Psoas muscle (tissue), 7 donors: ENCODE measurements at regions not wholly inside any gene's neighbourhood (a gene's known extent, or its start where the extent isn't known, plus 50 kb on each side); places are given as distances from the start of the nearest gene placed in this dataset.

Experiments used
- ATAC-seq, 4 donors: fragments of 200-7000 bp; cut with Tn5 transposase; one replicate each; pipeline ENCODE4 v1.9.1; 2020; ENCODE audit warnings: moderate library complexity in 3 of 4, mild to moderate bottlenecking in 2 of 4
- DNase-seq, 2 donors: peaks; one replicate each; pipeline ENCODE4 v3.0.0-alpha.2; 2020
- H3K27ac ChIP-seq: fragments of 200-600 bp; one replicate; pipeline ENCODE4 v1.8.0; 2022
- H3K27me3 ChIP-seq, 3 donors: fragments of 200-600 bp in 1 of 3; one replicate each; pipeline versions ENCODE4 v1.6.1 to v1.8.0; 2013 to 2022; ENCODE audit warnings: low read length in 2 of 3, mild to moderate bottlenecking in 2 of 3, moderate library complexity in 1 of 3; ENCODE audit not compliant: insufficient read depth in 3 of 3
- H3K36me3 ChIP-seq, 2 donors: fragments of 200-600 bp in 1 of 2; one replicate each; pipeline versions ENCODE4 v1.6.1 to v1.8.0; 2013 to 2022; ENCODE audit warnings: low read depth in 1 of 2, mild to moderate bottlenecking in 1 of 2, moderate library complexity in 1 of 2; ENCODE audit not compliant: insufficient read depth in 1 of 2
- H3K4me1 ChIP-seq: fragments of 200-600 bp; one replicate; pipeline ENCODE4 v1.8.0; 2022
- H3K4me3 ChIP-seq: fragments of 200-600 bp; one replicate; pipeline ENCODE4 v1.8.0; 2022; ENCODE audit warnings: mild to moderate bottlenecking
- H3K9me3 ChIP-seq: fragments of 200-600 bp; one replicate; pipeline ENCODE4 v1.8.0; 2022
- WGBS, 3 donors: extraction: QIAGEN DNeasy Blood & Tissue Kit; methylation state at CpG; one replicate each; pipeline versions ENCODE4 v1.1.6 to v1.1.7; 2013; 5-methylcytosine and 5-hydroxymethylcytosine counted together
- intact Hi-C, 2 donors: fragments of 100-400 bp; cut with DNase I; formaldehyde crosslinking; loops; one replicate each; pipeline versions ENCODE4 v1.11.0 to v1.14.2; 2022
- TF ChIP-seq, protein P1 (sequence below): fragments of 200-600 bp; IDR thresholded peaks from one replicate; pipeline ENCODE4 v1.8.0; 2022; ENCODE audit warnings: antibody characterized with exemption
- donor health status: healthy with polysubstance abuse.
- donor health status: DM: no; HTN: no; CAD: no; lungs with moderate emphysema.
- donor health status: Bipolar disorder and iron deficiency.
- donor health status: healthy.
- donor health status: DM: yes; HTN: yes; CAD: no.
- donor health status: DM: no; HTN: no; CAD: no.
- donor health status: DM: yes; HTN: yes; CAD: no.

DNA sequence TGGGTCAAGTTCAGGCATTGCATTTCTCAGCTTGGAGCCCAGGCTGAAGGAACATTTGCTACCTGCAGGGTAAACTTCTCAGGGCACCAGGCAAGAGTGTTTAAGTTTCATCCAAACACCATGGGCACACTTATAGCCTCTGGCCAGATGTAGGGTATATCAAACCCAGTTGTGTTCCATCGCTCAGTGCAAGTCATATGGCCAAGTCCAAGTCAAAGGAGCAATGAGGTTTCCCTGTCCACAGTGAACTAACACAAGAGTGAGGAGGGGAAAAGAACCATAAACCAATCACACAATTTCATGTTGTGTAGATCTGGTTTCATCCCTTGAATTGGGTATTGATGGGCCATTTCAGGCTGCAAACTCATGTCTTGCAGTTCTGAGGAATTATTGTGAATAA, 107.2 kb downstream of the SOX11 start:
- Histone ChIP-seq H3K4me1 (no peaks in the 10 kb centered on the region), H3K36me3 (no peaks in the 10 kb centered on the region), H3K4me3 (no peak overlapping the region), H3K27ac (no peak overlapping the region), H3K27me3 (no peaks in the 10 kb centered on the region), H3K9me3 (no peaks in the 10 kb centered on the region)
- TF ChIP-seq, protein P1, sequence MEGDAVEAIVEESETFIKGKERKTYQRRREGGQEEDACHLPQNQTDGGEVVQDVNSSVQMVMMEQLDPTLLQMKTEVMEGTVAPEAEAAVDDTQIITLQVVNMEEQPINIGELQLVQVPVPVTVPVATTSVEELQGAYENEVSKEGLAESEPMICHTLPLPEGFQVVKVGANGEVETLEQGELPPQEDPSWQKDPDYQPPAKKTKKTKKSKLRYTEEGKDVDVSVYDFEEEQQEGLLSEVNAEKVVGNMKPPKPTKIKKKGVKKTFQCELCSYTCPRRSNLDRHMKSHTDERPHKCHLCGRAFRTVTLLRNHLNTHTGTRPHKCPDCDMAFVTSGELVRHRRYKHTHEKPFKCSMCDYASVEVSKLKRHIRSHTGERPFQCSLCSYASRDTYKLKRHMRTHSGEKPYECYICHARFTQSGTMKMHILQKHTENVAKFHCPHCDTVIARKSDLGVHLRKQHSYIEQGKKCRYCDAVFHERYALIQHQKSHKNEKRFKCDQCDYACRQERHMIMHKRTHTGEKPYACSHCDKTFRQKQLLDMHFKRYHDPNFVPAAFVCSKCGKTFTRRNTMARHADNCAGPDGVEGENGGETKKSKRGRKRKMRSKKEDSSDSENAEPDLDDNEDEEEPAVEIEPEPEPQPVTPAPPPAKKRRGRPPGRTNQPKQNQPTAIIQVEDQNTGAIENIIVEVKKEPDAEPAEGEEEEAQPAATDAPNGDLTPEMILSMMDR = no peak
- WGBS, 3 donors = 100% methylated on average over 1 of the region's 1 CpG
- ATAC-seq (no peak), DNase-seq (no peak)
- intact Hi-C loops = no loop called here

DNA sequence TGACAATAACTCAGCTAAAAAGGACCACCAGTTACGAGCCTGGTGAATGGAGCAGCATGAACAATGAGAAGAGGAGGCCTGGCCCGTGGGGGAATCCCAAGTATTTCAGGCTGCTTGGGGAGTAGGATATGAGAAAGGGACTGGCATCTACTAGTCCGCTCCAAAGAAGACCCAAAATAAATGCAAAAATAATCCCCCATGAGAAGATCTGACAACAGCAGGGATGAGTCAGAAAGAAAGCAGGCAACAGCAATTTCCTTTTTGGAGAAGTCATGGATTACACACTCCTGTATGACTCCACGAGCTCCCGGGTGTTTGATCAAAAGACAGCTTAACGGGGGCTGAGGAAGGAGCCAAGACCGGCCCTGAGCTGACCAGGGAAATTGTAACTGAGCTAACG, 111.4 kb downstream of the SOX11 start:
- Histone ChIP-seq H3K27me3 (no peaks in the 10 kb centered on the region), H3K4me1 (no peaks in the 10 kb centered on the region), H3K36me3 (no peaks in the 10 kb centered on the region), H3K4me3 (no peak overlapping the region), H3K9me3 (no peaks in the 10 kb centered on the region), H3K27ac (no peak overlapping the region)
- intact Hi-C loops = no loop called here
- no peak for ATAC-seq
- 17 to 32% (median 27%) methylated on average over 8 of the region's 8 CpGs for WGBS, 3 donors
- TF ChIP-seq, protein P1 = no peak
- DNase-seq = no peak

DNA sequence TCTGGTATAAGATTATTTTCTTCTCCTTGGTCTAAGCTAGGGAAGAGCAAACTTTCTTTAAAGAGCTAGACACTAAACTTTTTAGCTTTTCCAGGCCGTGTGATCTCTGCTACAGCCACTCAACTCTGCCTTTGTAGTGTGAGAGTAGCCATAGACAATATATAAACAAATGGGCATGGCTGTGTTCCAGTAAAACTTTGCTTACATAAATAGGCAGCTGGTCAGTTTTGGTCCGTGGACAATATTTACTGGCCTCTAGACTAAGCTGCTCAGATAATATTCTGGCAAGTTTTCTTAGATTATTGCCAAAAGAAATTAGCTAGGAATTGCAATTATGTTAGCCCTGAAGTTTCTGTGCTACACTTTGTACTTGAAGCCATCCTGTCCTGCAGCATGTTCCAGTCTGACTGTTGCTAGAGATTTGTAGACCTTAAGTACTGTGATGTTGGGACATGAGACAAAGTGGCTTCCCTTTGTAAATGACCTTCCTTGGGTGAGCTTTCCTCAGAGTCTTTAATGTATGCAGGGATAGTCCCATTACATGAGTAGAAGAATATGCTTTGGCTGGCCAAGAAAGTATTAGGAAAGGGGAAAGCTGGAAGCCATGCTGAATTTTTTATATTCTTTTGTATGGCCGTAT, 126.9 kb downstream of the SOX11 start:
- Histone ChIP-seq H3K4me3 (no peak overlapping the region), H3K36me3 (no peaks in the 10 kb centered on the region), H3K9me3 (no peaks in the 10 kb centered on the region), H3K27me3 (no peaks in the 10 kb centered on the region), H3K27ac (no peak overlapping the region), H3K4me1 (no peaks in the 10 kb centered on the region)
- DNase-seq = no peak
- no peak for ATAC-seq
- WGBS, 3 donors = 18 to 21% (median 18%) methylated on average over 3 of the region's 3 CpGs
- intact Hi-C loops = no loop called here
- TF ChIP-seq, protein P1 = no peak

DNA sequence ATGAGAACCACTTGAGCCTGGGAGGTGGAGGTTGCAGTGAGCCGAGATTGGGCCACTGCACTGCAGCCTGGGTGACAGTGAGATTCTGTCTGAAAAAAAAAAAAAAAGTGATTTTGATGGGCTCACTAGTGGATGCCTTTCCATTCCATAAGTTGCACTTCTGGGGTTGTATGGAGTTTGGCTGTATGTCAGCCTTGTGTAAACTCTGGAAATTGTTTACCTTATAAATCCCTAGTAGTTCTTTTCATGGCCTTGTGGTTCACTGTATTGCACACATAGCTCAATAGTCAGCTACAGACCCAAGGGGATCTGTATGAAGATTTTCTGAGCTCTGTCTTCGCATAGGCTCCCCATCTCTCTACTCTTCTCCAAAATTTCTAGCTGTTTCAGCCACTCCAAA, 131.9 kb downstream of the SOX11 start:
- H3K36me3 ChIP-seq = no peaks in the 10 kb centered on the region
- 79 to 98% (median 98%) methylated on average over 2 of the region's 2 CpGs for WGBS, 3 donors
- no peak overlapping the region for H3K27ac ChIP-seq
- H3K27me3 ChIP-seq = no peaks in the 10 kb centered on the region
- intact Hi-C loops = no loop called here
- TF ChIP-seq, protein P1 = no peak
- DNase-seq (no peak), ATAC-seq (no peak)
- H3K9me3 ChIP-seq = no peaks in the 10 kb centered on the region
- no peaks in the 10 kb centered on the region for H3K4me1 ChIP-seq
- no peak overlapping the region for H3K4me3 ChIP-seq

DNA sequence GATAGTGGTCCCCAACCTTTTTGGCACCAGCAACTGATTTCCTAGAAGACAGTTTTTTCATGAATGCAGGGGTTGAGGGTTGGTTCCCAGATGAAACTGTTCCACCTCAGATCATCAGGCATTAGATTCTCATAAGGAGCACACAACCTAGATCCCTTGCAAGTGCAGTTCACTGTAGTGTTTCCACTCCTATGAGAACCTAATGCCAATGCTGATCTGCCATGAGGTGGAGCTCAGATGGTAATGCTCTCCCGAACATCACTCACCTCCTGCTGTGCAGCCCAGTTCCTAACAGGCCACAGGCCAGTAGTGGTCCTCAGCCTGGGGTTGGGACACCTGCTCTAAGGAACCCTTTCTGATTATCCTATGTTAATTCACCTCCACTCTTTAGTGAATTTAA, 133.5 kb downstream of the SOX11 start:
- DNase-seq (no peak), ATAC-seq (no peak)
- Histone ChIP-seq H3K36me3 (no peaks in the 10 kb centered on the region), H3K27me3 (no peaks in the 10 kb centered on the region), H3K9me3 (no peaks in the 10 kb centered on the region), H3K4me1 (no peaks in the 10 kb centered on the region), H3K4me3 (no peak overlapping the region), H3K27ac (no peak overlapping the region)
- intact Hi-C loops = no loop called here
- TF ChIP-seq, protein P1 = no peak
- 88 to 100% (median 91%) methylated on average over 1 of the region's 1 CpG for WGBS, 3 donors
